SK-N-SH (cell line): ENCODE measurements at regions not wholly inside any gene's neighbourhood (a gene's known extent, or its start where the extent isn't known, plus 50 kb on each side); places are given as distances from the start of the nearest gene placed in this dataset.

Experiments used
- CTCF ChIA-PET: fragments of 300-600, 350-600 bp; formaldehyde crosslinking; extraction: SDS; loops from one replicate; lab custom pipeline; 2021; lab: Yijun Ruan, JAX
- POLR2A ChIA-PET: fragments of 350-600 bp; sonication (Branson Sonifier 250); formaldehyde crosslinking; extraction: SDS; loops from one replicate; lab custom pipeline; 2020; ENCODE audit warnings: antibody characterized with exemption, inconsistent platforms; lab: Yijun Ruan, JAX
- DNase-seq: peaks from one replicate; pipeline ENCODE4 v3.0.0; 2012
- H2AFZ ChIP-seq: fragments of 200-600 bp; sonication (generic); 2 replicates; pipeline ENCODE4 v1.8.1; 2016; ENCODE audit warnings: antibody characterized with exemption, mild to moderate bottlenecking, low read depth
- H3F3A ChIP-seq: fragments of 200-600 bp; sonication (generic); replicated peaks from 2 replicates; pipeline ENCODE3; 2016; ENCODE audit warnings: antibody characterized with exemption, mild to moderate bottlenecking; ENCODE audit not compliant: insufficient read depth
- H3K27ac ChIP-seq, 2 experiments: fragments of 200-500 bp in 1 of 2; fragments of 200-600 bp in 1 of 2; sonication (Bioruptor generic) in 1 of 2; sonication (generic), shearing (Covaris generic) in 1 of 2; 2 replicates each; pipeline versions ENCODE4 v1.5.1 to v1.6.1; 2014 to 2016; ENCODE audit warnings: low read depth in 2 of 2, inconsistent platforms in 1 of 2, low read length in 1 of 2, mild to moderate bottlenecking in 1 of 2, mixed read lengths in 1 of 2
- H3K27me3 ChIP-seq: fragments of 200-600 bp; sonication (generic), shearing (Covaris generic); 2 replicates; pipeline ENCODE4 v1.6.1; 2016; ENCODE audit warnings: mixed run types; ENCODE audit not compliant: insufficient read depth
- H3K36me3 ChIP-seq, 2 experiments: fragments of 200-500 bp in 1 of 2; fragments of 200-600 bp in 1 of 2; sonication (Bioruptor generic) in 1 of 2; sonication (generic) in 1 of 2; replicated peaks in 1 of 2; 2 replicates each; pipeline versions ENCODE3 to v1.5.1; 2014 to 2016; ENCODE audit warnings: low read length in 1 of 2, mild to moderate bottlenecking in 1 of 2; ENCODE audit not compliant: insufficient read depth in 2 of 2, control insufficient read depth in 1 of 2
- H3K4me1 ChIP-seq, 2 experiments: fragments of 200-500 bp in 1 of 2; fragments of 200-600 bp in 1 of 2; sonication (Bioruptor generic) in 1 of 2; sonication (generic), shearing (Covaris generic) in 1 of 2; 2 replicates each; pipeline versions ENCODE4 v1.5.1 to v1.6.1; 2014 to 2016; ENCODE audit warnings: low read depth in 1 of 2, low read length in 1 of 2, mixed run types in 1 of 2; ENCODE audit not compliant: insufficient read depth in 2 of 2, control insufficient read depth in 1 of 2
- H3K4me2 ChIP-seq: fragments of 200-600 bp; sonication (generic), shearing (Covaris generic); 2 replicates; pipeline ENCODE4 v1.6.1; 2017; ENCODE audit warnings: mixed run types
- H3K4me3 ChIP-seq, 2 experiments: fragments of 200-500 bp in 1 of 2; fragments of 200-600 bp in 1 of 2; sonication (Bioruptor generic) in 1 of 2; sonication (generic), shearing (Covaris generic) in 1 of 2; 2 replicates each; pipeline versions ENCODE4 v1.5.1 to v1.8.1; 2014 to 2016; ENCODE audit warnings: low read depth in 2 of 2, inconsistent platforms in 1 of 2, low read length in 1 of 2, mild to moderate bottlenecking in 1 of 2, mixed read lengths in 1 of 2, moderate library complexity in 1 of 2
- H3K79me2 ChIP-seq: fragments of 200-600 bp; sonication (generic); 2 replicates; pipeline ENCODE4 v1.8.1; 2017; ENCODE audit warnings: mild to moderate bottlenecking; ENCODE audit not compliant: insufficient read depth
- H3K9ac ChIP-seq: fragments of 200-600 bp; sonication (generic); 2 replicates; pipeline ENCODE4 v1.6.1; 2017; ENCODE audit warnings: mixed run types
- H3K9me2 ChIP-seq: fragments of 200-600 bp; sonication (generic); 2 replicates; pipeline ENCODE4 v1.6.1; 2017; ENCODE audit warnings: mixed run types
- H3K9me3 ChIP-seq: fragments of 200-600 bp; sonication (generic); 2 replicates; pipeline ENCODE4 v1.6.1; 2017; ENCODE audit warnings: mixed run types, mild to moderate bottlenecking, moderate library complexity
- H4K20me1 ChIP-seq: fragments of 200-600 bp; sonication (generic); 2 replicates; pipeline ENCODE4 v1.6.1; 2017; ENCODE audit warnings: mild to moderate bottlenecking, mixed run types; ENCODE audit not compliant: insufficient read depth
- EP300 ChIP-seq, 2 experiments: IDR thresholded peaks; 2 replicates each; pipeline versions ENCODE4 v1.4.0 to v1.6.1; 2012; ENCODE audit warnings: borderline replicate concordance in 1 of 2, low read depth in 1 of 2, low read length in 1 of 2
- EZH2phosphoT487 ChIP-seq: fragments of 200-600 bp; sonication (generic); IDR thresholded peaks from 2 replicates; pipeline ENCODE4 v1.6.1; 2017; ENCODE audit warnings: low read depth, mixed run types, mild to moderate bottlenecking, antibody characterized with exemption, moderate library complexity, borderline replicate concordance
- GABPA ChIP-seq: IDR thresholded peaks from 2 replicates; pipeline ENCODE4 v1.4.0; 2012; ENCODE audit warnings: low read depth, mild to moderate bottlenecking
- GATA2 ChIP-seq: sonication (generic); formaldehyde crosslinking; IDR thresholded peaks from 2 replicates; pipeline ENCODE4 v1.5.0; 2020; ENCODE audit warnings: mild to moderate bottlenecking, missing genetic modification reagents
- JUND ChIP-seq: IDR thresholded peaks from 2 replicates; pipeline ENCODE4 v1.4.0; 2012
- MXI1 ChIP-seq: IDR thresholded peaks from 2 replicates; pipeline ENCODE4 v1.6.1; 2012; ENCODE audit warnings: mild to moderate bottlenecking, low read depth, low read length, improper control_type of control experiment
- NFIC ChIP-seq: IDR thresholded peaks from 2 replicates; pipeline ENCODE4 v1.4.0; 2012; ENCODE audit warnings: borderline replicate concordance
- RXRA ChIP-seq: IDR thresholded peaks from 2 replicates; pipeline ENCODE4 v1.4.0; 2012; ENCODE audit warnings: low read depth, mild to moderate bottlenecking, borderline replicate concordance
- TEAD4 ChIP-seq: IDR thresholded peaks from 2 replicates; pipeline ENCODE4 v1.4.0; 2012; ENCODE audit warnings: mild to moderate bottlenecking, borderline replicate concordance; ENCODE audit not compliant: insufficient read depth
- USF1 ChIP-seq: IDR thresholded peaks from 2 replicates; pipeline ENCODE4 v1.4.0; 2012; ENCODE audit warnings: low read depth, borderline replicate concordance
- WGBS: methylation state at CpG from one replicate; pipeline ENCODE4 v1.1.6; 2017; ENCODE audit warnings: low lambda C conversion rate; 5-methylcytosine and 5-hydroxymethylcytosine counted together

GRCh38 chr20:56979125-56979524 lies 287.3 kb downstream of the BMP7 start (continued):
- no peak for TF ChIP-seq EP300 (IDR thresholded peaks at IDR 0.05; ENCODE audit: borderline replicate concordance in 1 of 2, low read depth in 1 of 2, low read length in 1 of 2)
- no peak for TF ChIP-seq NFIC
- TF ChIP-seq GABPA, result no peak
- TF ChIP-seq RXRA, result no peak
- no peak for TF ChIP-seq TEAD4

GRCh38 chr20:56981301-56981700 lies 285.1 kb downstream of the BMP7 start:
- ChIA-PET POLR2A (no interaction called here), CTCF (interaction anchor here (1.4 kb wide), 1 partner anchor 14 kb away, joined by 6 read pairs; no protein-coding TSS in a partner anchor)
- H3F3A ChIP-seq, result no peaks in the 10 kb centered on the region
- H3K4me3 ChIP-seq, result no peak overlapping the region
- H3K4me1 ChIP-seq, result no peaks in the 10 kb centered on the region
- no peak for DNase-seq
- H3K4me2 ChIP-seq, result no peak overlapping the region
- H4K20me1 ChIP-seq, result no peaks in the 10 kb centered on the region
- no peak overlapping the region for H2AFZ ChIP-seq
- no peaks in the 10 kb centered on the region for H3K36me3 ChIP-seq
- H3K27me3 ChIP-seq, result peaks cover 43% of the 10 kb centered on the region
- H3K9me3 ChIP-seq, result no peaks in the 10 kb centered on the region
- TF ChIP-seq GATA2 (CRISPR knock-in tag) (no peak), EZH2phosphoT487 (no peak), MXI1 (no peak), GABPA (no peak), JUND (no peak)
- no peaks in the 10 kb centered on the region for H3K79me2 ChIP-seq
- H3K9ac ChIP-seq, result no peak overlapping the region
- 13% methylated on average over 5 of the region's 5 CpGs for WGBS
- H3K9me2 ChIP-seq, result no peaks in the 10 kb centered on the region
- no peak overlapping the region for H3K27ac ChIP-seq

- no peak for TF ChIP-seq NFIC
- TF ChIP-seq USF1, result no peak
- no peak overlapping the region for H2AFZ ChIP-seq
- H3K4me1 ChIP-seq, result no peaks in the 10 kb centered on the region
- POLR2A ChIA-PET, result no interaction called here
- H3K9me2 ChIP-seq, result no peaks in the 10 kb centered on the region
- H3K27ac ChIP-seq, result no peak overlapping the region
- H4K20me1 ChIP-seq, result no peaks in the 10 kb centered on the region
- no peaks in the 10 kb centered on the region for H3K79me2 ChIP-seq
- CTCF ChIA-PET, result interaction anchor here (0.9 to 1.9 kb wide), 4 partner anchors 12 to 433 kb away, joined by 3 to 7 read pairs (median 5); no protein-coding TSS in a partner anchor
- H3F3A ChIP-seq, result no peaks in the 10 kb centered on the region
- H3K4me3 ChIP-seq, result no peak overlapping the region
- H3K4me2 ChIP-seq, result no peak overlapping the region
- H3K9me3 ChIP-seq, result no peaks in the 10 kb centered on the region
- no peak for DNase-seq
- no peak overlapping the region for H3K9ac ChIP-seq
- H3K36me3 ChIP-seq, result no peaks in the 10 kb centered on the region
- peaks cover 34% of the 10 kb centered on the region for H3K27me3 ChIP-seq
These were observed 282.6 kb downstream of the BMP7 start for GRCh38 chr20:56983813-56984212.
